H1 (cell line): ENCODE measurements at regions not wholly inside any gene's neighbourhood (a gene's known extent, or its start where the extent isn't known, plus 50 kb on each side); places are given as distances from the start of the nearest gene placed in this dataset.

Experiments used
- KDM4A ChIP-seq: IDR thresholded peaks from one replicate; pipeline ENCODE4 v1.7.1; 2012; ENCODE audit warnings: low read depth, mild to moderate bottlenecking, moderate library complexity, low read length, inconsistent platforms; ENCODE audit not compliant: severe bottlenecking
- POLR2AphosphoS5 ChIP-seq: IDR thresholded peaks from 2 replicates; pipeline ENCODE4 v1.6.1; 2011; ENCODE audit warnings: low read depth, low read length

DNA sequence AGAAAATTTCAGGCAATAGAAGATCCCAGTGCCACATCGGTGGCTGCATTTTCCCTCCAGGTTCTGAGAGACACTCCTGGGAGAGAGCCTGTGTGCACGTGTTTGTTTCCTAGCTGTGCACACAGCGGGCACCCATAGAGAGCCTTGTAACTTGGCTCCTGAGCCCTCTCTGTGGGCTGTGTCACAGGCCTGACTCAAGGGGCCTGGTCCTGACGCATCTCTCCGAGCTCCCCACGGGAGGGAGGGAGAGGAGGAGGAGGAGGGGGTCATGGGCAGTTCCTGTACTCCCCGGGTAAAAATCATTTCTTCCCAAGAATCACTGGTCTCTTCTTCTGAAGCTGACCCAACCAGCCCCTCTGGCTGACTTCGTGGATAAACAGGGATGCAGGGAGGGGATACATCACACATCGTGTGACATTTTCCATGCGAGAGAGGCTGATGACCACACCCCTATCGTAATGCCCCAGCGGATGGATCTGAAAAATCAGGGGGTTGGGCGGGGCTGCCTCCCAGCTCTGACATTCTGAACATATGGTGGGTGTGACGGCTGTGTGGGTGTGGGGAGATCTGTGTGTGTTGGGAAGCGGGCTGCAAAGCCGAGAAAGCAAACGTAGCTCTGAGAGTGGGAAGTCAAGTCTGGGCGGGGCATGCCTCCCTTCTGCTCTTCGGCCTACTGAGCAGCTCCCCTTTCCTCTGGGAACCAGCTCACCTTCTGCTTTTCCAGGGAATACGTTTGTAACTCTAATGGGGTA is 308.3 kb upstream of the HS6ST1 start (continued):
- no peak for TF ChIP-seq KDM4A
- no peak for TF ChIP-seq POLR2AphosphoS5
